ENCODE measurements at regions not wholly inside any gene's neighbourhood (a gene's known extent, or its start where the extent isn't known, plus 50 kb on each side); places are given as distances from the start of the nearest gene placed in this dataset.

DNA sequence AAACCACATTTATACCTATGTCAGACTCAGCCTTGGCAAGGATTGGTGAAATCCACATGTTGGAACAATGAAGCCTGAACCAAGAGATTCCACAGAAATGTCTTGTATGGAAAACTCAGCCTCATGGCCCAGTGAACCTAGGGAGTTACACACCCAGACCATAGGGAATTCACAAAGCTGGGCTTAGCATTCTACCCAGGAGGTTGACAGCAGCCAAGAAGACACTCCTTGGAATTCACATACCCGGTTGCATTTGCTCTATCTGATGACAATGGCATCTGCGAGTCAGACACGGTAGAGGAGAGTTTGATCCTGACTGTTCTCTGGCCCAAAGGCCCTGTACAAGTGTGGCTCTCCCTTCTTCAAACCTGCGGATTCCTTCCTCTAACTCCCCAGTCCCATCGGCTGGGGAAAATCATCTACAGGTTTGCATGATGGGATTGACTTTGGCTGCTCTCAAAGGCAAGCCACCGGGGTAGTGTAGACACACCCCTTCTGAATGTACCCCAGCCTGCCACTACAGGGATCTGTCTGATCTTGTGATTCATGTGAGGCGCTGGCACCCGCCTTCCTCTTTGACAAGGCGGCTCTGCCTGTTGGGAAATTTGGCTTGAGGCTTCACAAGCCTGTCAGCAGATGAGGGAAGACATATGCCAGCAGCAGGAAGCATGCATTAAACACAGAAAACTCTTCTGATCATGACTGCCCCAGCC is 297.3 kb upstream of the KAZN start:
- DNase-seq (ENCODE audit: low spot score) (no peak), ATAC-seq (ENCODE audit: insufficient number of reproducible peaks, low FRiP score, low read depth) (no peak)
- no peaks in the 10 kb centered on the region for H3K9me3 ChIP-seq
- H3K27me3 ChIP-seq (replicated peaks; ENCODE audit: insufficient read depth) = no peaks in the 10 kb centered on the region
- no peak overlapping the region for H3K4me3 ChIP-seq
- H3K27ac ChIP-seq = no peak overlapping the region
- H3K36me3 ChIP-seq = no peaks in the 10 kb centered on the region
- H3K4me1 ChIP-seq (ENCODE audit: control insufficient read depth in 1 of 2, low read depth in 2 of 2) = no peaks in the 10 kb centered on the region
- no peak for TF ChIP-seq CTCF (IDR thresholded peaks at IDR 0.05)

DNA sequence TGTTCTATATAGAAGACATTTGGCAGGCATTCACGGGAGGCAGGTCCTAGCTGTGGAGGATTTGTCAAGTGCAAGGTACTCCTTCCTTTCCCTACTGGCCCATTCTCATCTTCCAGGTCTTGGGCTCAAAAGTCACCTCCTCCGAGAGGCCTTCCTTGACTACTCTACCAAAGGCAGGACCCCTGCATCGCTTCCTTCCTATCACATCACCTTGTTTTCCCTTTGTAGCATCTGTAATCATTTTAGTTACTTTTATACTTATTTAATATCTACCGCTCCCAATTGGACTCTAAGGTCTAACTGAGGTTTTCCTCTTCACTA is 296.8 kb upstream of the KAZN start:
- no peaks in the 10 kb centered on the region for H3K4me1 ChIP-seq (ENCODE audit: control insufficient read depth in 1 of 2, low read depth in 2 of 2)
- no peak overlapping the region for H3K27ac ChIP-seq
- no peaks in the 10 kb centered on the region for H3K36me3 ChIP-seq
- H3K4me3 ChIP-seq = no peak overlapping the region
- no peak for ATAC-seq (ENCODE audit: insufficient number of reproducible peaks, low FRiP score, low read depth)
- no peak for DNase-seq (ENCODE audit: low spot score)
- TF ChIP-seq CTCF (IDR thresholded peaks at IDR 0.05) = no peak
- H3K9me3 ChIP-seq = no peaks in the 10 kb centered on the region
- no peaks in the 10 kb centered on the region for H3K27me3 ChIP-seq (replicated peaks; ENCODE audit: insufficient read depth)

DNA sequence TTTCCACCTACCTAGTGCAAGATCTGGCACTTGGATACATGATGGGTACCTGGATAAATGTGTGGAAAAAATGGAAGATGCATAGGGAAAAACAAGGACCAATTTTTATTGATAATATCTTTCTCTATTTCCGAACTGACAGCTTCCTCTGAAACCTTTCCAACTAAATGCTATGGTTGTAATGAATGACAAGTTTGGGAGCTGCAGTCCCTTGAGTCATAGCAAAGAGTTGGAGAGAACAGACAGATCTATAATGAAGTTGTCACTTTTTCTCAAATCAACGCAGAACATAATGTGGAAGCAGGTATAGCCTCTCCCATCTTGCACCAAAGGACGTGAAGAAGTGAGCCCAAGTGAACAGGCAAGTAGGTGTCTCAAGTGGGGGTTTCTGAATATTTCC is 296.5 kb upstream of the KAZN start:
- DNase-seq (ENCODE audit: low spot score) (no peak), ATAC-seq (ENCODE audit: insufficient number of reproducible peaks, low FRiP score, low read depth) (no peak)
- TF ChIP-seq CTCF (IDR thresholded peaks at IDR 0.05) = no peak
- H3K27ac ChIP-seq = no peak overlapping the region
- H3K36me3 ChIP-seq = no peaks in the 10 kb centered on the region
- no peaks in the 10 kb centered on the region for H3K9me3 ChIP-seq
- no peak overlapping the region for H3K4me3 ChIP-seq
- no peaks in the 10 kb centered on the region for H3K4me1 ChIP-seq (ENCODE audit: control insufficient read depth in 1 of 2, low read depth in 2 of 2)
- H3K27me3 ChIP-seq (replicated peaks; ENCODE audit: insufficient read depth) = no peaks in the 10 kb centered on the region

GRCh38 chr1:14303011-14303410 is 295.5 kb upstream of the KAZN start:
- no peaks in the 10 kb centered on the region for H3K36me3 ChIP-seq
- no peaks in the 10 kb centered on the region for H3K9me3 ChIP-seq
- no peaks in the 10 kb centered on the region for H3K4me1 ChIP-seq (ENCODE audit: control insufficient read depth in 1 of 2, low read depth in 2 of 2)
- no peaks in the 10 kb centered on the region for H3K27me3 ChIP-seq (replicated peaks; ENCODE audit: insufficient read depth)
- H3K27ac ChIP-seq = no peak overlapping the region
- DNase-seq (ENCODE audit: low spot score) = no peak
- no peak for ATAC-seq (ENCODE audit: insufficient number of reproducible peaks, low FRiP score, low read depth)
- no peak overlapping the region for H3K4me3 ChIP-seq
- TF ChIP-seq CTCF (IDR thresholded peaks at IDR 0.05) = no peak

DNA sequence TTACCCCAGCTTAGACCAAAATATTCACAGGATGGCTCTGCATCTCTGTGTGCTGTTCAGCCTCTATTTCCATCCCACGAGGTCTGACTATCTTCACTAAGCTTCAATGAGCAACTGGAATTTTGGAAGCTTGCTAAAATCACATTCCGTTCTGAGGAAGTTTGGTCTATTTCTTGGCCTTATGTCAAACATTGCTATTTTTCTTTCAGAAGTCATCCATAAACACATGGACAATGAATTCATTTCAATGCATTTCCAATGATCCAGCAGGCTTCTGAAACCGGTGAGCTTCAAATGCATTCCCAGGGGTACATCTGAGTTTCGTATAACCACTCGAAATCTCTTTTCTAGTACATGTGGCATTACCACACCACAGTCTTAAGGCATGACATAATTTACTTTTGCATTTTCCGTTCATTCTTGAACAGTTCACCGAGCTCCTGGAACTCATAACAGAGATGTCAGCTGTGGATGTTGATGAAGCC is 294.1 kb upstream of the KAZN start:
- DNase-seq (ENCODE audit: low spot score) (no peak), ATAC-seq (ENCODE audit: insufficient number of reproducible peaks, low FRiP score, low read depth) (no peak)
- Histone ChIP-seq H3K27ac (no peak overlapping the region), H3K9me3 (no peaks in the 10 kb centered on the region), H3K4me3 (no peak overlapping the region), H3K4me1 (ENCODE audit: control insufficient read depth in 1 of 2, low read depth in 2 of 2) (no peaks in the 10 kb centered on the region), H3K36me3 (no peaks in the 10 kb centered on the region), H3K27me3 (replicated peaks; ENCODE audit: insufficient read depth) (no peaks in the 10 kb centered on the region)
- TF ChIP-seq CTCF (IDR thresholded peaks at IDR 0.05) = no peak
